WERI-Rb-1 (cell line): ENCODE measurements at regions not wholly inside any gene's neighbourhood (a gene's known extent, or its start where the extent isn't known, plus 50 kb on each side); places are given as distances from the start of the nearest gene placed in this dataset.

ENCODE experiments used
- DNase-seq: peaks from one replicate; pipeline ENCODE4 v3.0.0-alpha.2; 2020
- H3K27ac ChIP-seq: fragments of 250-450 bp; sonication (Bioruptor Pico); 2 replicates; pipeline ENCODE4 v1.5.1; 2020; ENCODE audit warnings: mild to moderate bottlenecking, moderate library complexity
- H3K27me3 ChIP-seq: fragments of 250-450 bp; sonication (Bioruptor Pico); 2 replicates; pipeline ENCODE4 v1.5.1; 2021; ENCODE audit warnings: mild to moderate bottlenecking, low read depth, moderate library complexity; ENCODE audit not compliant: insufficient read depth, severe bottlenecking
- H3K36me3 ChIP-seq: fragments of 250-450 bp; sonication (Bioruptor Pico); 2 replicates; pipeline ENCODE4 v1.5.1; 2020; ENCODE audit warnings: mild to moderate bottlenecking, moderate library complexity
- H3K4me3 ChIP-seq: 2 replicates; pipeline ENCODE4 v1.5.1; 2011; ENCODE audit warnings: low read depth, mild to moderate bottlenecking, control low read depth, low read length
- H3K9me3 ChIP-seq: fragments of 250-450 bp; sonication (Bioruptor Pico); 2 replicates; pipeline ENCODE4 v1.5.1; 2021; ENCODE audit warnings: mild to moderate bottlenecking, moderate library complexity; ENCODE audit not compliant: severe bottlenecking
- CTCF ChIP-seq: IDR thresholded peaks from 2 replicates; pipeline ENCODE4 v1.5.1; 2011; ENCODE audit warnings: low read depth, mild to moderate bottlenecking, control low read depth, inconsistent platforms, low read length

DNA sequence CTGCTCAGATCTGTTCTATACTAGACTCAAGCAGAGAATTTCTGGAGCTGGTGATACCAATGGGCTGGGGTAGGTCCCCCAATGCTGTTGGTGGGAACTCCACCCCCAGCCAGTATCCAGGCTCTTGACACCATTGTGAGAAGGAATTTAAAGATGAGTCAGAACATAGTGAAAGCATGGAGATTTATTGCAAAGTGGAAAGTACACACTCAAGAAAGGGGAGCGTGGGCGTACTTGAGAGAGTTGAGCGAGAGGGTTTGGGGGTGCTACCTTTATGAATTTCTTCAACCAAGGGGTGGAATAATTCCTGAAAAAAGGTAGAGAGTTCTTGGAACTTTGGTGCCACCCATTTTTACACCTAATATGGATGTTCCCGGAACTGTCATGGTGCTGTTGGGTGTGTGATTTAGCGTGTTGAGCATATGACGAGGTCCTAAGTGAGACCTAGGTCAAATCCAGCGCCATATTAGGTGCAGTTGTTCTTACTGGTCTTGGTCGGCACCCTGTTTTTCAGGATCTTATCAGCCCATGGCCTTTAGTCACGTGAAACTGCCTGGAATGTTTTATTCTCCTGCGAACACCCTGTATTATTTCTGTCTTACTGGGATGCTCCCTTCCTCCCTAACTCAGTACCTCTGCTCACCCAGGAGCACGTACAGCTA is 122.0 kb upstream of the AHR start:
- no peaks in the 10 kb centered on the region for H3K27me3 ChIP-seq

GRCh38 chr7:17178545-17178944 is 119.9 kb upstream of the AHR start:
- DNase-seq: no peak
- TF ChIP-seq CTCF: no peak
- H3K36me3 ChIP-seq: no peaks in the 10 kb centered on the region
- H3K9me3 ChIP-seq: no peaks in the 10 kb centered on the region
- no peak overlapping the region for H3K27ac ChIP-seq
- H3K27me3 ChIP-seq: no peaks in the 10 kb centered on the region
- H3K4me3 ChIP-seq: no peak overlapping the region

More for the DNA sequence above, 122.0 kb upstream of the AHR start:
- no peak overlapping the region for H3K4me3 ChIP-seq
- no peak for TF ChIP-seq CTCF
- H3K36me3 ChIP-seq: no peaks in the 10 kb centered on the region
- no peak for DNase-seq
- H3K27ac ChIP-seq: no peak overlapping the region
- no peaks in the 10 kb centered on the region for H3K9me3 ChIP-seq

- Histone ChIP-seq H3K36me3 (no peaks in the 10 kb centered on the region), H3K4me3 (no peak overlapping the region), H3K9me3 (no peaks in the 10 kb centered on the region), H3K27me3 (no peaks in the 10 kb centered on the region), H3K27ac (no peak overlapping the region)
- DNase-seq: no peak
- no peak for TF ChIP-seq CTCF
These were observed 117.0 kb upstream of the AHR start for GRCh38 chr7:17181482-17181881.

- no peak overlapping the region for H3K27ac ChIP-seq
- DNase-seq: no peak
- no peaks in the 10 kb centered on the region for H3K27me3 ChIP-seq
- no peak for TF ChIP-seq CTCF
- H3K9me3 ChIP-seq: no peaks in the 10 kb centered on the region
- H3K36me3 ChIP-seq: no peaks in the 10 kb centered on the region
- H3K4me3 ChIP-seq: no peak overlapping the region
These were observed 114.7 kb upstream of the AHR start for GRCh38 chr7:17183630-17184328.

DNA sequence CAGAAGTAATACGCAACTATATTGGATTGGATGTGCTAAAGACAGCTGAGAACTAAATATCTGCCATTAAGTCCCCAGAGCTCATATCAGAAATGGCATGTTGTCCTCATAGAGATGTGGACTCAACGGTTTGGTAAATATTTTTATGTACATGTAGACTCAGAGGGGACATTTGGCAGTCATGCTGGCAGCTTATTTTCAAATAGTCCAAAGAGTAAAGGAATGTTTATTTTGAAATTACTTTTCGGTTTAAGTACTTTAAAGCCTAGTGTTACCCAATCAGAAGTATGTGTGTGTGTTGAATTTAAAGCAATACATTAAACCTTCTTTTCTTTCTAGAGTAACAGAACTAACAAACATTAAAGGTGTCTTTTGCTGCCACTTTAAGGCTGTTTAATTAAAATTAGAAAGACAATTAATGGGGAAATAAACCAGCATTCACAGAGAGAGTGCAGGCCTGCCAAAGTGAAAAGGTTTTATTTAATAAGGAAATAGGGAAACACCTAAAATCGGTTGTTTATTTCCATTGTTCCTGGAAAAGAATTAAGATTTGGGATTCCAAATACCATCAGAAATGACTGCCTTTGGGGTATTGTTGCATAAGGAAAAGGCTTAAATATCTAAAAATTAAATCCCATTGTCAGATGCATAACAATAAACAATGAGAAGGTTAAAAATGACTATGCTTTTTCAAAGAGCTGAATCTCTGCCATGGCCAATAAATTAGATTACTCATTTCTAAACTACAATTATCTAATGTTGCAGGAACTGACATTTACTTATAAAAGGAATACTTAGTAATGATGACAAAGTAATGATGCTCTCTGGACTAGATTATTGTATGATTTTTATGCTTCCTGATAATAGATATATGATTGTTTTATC is 113.4 kb upstream of the AHR start:
- TF ChIP-seq CTCF: no peak
- no peaks in the 10 kb centered on the region for H3K36me3 ChIP-seq
- no peak overlapping the region for H3K27ac ChIP-seq
- no peak overlapping the region for H3K4me3 ChIP-seq
- no peaks in the 10 kb centered on the region for H3K27me3 ChIP-seq
- DNase-seq: no peak
- H3K9me3 ChIP-seq: no peaks in the 10 kb centered on the region
